ENCODE measurements at regions not wholly inside any gene's neighbourhood (a gene's known extent, or its start where the extent isn't known, plus 50 kb on each side); places are given as distances from the start of the nearest gene placed in this dataset.

DNA sequence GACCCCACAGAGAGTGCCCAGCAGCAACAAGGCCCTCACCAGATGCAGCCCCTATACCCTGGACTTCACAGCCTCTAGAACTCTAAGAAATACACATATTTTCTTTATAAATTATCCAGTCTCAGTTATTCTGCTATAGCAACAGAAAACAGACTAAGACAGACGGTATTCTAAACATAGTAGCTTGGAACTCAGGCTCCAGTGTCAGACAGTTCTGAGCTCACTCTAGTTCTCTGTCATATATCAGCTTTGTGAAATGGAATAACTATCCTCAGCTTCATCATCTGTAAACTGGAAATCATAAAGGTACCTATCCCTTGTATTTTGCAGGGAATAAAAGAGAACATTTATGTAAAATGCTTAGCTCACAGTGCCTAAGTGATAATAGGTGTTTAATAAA lies 127.4 kb downstream of the GLUL start:
- H3K4me3 ChIP-seq (replicated peaks; ENCODE audit: insufficient read depth, low read length) = no peak overlapping the region
- no peak overlapping the region for H3K27ac ChIP-seq (replicated peaks)
- TF ChIP-seq SPI1 (IDR thresholded peaks at IDR 0.05; ENCODE audit: borderline replicate concordance, low read depth) = no peak
- TF ChIP-seq, protein P1, sequence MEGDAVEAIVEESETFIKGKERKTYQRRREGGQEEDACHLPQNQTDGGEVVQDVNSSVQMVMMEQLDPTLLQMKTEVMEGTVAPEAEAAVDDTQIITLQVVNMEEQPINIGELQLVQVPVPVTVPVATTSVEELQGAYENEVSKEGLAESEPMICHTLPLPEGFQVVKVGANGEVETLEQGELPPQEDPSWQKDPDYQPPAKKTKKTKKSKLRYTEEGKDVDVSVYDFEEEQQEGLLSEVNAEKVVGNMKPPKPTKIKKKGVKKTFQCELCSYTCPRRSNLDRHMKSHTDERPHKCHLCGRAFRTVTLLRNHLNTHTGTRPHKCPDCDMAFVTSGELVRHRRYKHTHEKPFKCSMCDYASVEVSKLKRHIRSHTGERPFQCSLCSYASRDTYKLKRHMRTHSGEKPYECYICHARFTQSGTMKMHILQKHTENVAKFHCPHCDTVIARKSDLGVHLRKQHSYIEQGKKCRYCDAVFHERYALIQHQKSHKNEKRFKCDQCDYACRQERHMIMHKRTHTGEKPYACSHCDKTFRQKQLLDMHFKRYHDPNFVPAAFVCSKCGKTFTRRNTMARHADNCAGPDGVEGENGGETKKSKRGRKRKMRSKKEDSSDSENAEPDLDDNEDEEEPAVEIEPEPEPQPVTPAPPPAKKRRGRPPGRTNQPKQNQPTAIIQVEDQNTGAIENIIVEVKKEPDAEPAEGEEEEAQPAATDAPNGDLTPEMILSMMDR (IDR thresholded peaks at IDR 0.05; ENCODE audit: insufficient read depth, low read length) = no peak
- no peak for TF ChIP-seq GABPA (IDR thresholded peaks at IDR 0.05; ENCODE audit: low read depth)
- TF ChIP-seq, protein P2, sequence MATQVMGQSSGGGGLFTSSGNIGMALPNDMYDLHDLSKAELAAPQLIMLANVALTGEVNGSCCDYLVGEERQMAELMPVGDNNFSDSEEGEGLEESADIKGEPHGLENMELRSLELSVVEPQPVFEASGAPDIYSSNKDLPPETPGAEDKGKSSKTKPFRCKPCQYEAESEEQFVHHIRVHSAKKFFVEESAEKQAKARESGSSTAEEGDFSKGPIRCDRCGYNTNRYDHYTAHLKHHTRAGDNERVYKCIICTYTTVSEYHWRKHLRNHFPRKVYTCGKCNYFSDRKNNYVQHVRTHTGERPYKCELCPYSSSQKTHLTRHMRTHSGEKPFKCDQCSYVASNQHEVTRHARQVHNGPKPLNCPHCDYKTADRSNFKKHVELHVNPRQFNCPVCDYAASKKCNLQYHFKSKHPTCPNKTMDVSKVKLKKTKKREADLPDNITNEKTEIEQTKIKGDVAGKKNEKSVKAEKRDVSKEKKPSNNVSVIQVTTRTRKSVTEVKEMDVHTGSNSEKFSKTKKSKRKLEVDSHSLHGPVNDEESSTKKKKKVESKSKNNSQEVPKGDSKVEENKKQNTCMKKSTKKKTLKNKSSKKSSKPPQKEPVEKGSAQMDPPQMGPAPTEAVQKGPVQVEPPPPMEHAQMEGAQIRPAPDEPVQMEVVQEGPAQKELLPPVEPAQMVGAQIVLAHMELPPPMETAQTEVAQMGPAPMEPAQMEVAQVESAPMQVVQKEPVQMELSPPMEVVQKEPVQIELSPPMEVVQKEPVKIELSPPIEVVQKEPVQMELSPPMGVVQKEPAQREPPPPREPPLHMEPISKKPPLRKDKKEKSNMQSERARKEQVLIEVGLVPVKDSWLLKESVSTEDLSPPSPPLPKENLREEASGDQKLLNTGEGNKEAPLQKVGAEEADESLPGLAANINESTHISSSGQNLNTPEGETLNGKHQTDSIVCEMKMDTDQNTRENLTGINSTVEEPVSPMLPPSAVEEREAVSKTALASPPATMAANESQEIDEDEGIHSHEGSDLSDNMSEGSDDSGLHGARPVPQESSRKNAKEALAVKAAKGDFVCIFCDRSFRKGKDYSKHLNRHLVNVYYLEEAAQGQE (IDR thresholded peaks at IDR 0.05; ENCODE audit: insufficient replicate concordance, low read depth) = no peak
- no peak for TF ChIP-seq POLR2AphosphoS5 (IDR thresholded peaks at IDR 0.05; ENCODE audit: low read depth)
- no peak for DNase-seq (ENCODE audit: low read depth in 1 of 2, low spot score in 1 of 2)
- H3K27me3 ChIP-seq (ENCODE audit: insufficient read depth, poor library complexity, severe bottlenecking) = no peaks in the 10 kb centered on the region

DNA sequence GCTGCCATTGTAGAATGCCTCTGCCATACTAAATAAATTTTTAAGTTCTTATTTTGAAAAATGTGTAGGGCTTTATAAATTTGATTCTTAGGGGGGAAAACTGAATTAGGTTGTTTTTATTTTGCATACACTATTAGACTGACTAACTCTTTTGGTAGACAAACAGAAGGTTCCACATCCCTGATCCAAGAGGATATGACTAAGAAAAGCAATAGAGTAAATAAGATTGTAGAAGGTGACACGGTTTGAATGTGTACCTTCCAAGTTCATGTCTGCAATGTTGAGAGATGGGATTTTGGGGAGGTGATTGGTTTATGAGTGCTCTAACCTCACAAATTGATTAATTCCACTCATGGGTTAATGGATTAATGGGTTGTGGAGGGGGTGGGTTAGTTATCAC lies 127.9 kb downstream of the GLUL start:
- Histone ChIP-seq H3K27ac (replicated peaks) (no peak overlapping the region), H3K4me3 (replicated peaks; ENCODE audit: insufficient read depth, low read length) (no peak overlapping the region), H3K27me3 (ENCODE audit: insufficient read depth, poor library complexity, severe bottlenecking) (no peaks in the 10 kb centered on the region)
- DNase-seq (ENCODE audit: low read depth in 1 of 2, low spot score in 1 of 2) = no peak
- TF ChIP-seq, protein P1 (IDR thresholded peaks at IDR 0.05; ENCODE audit: insufficient read depth, low read length) = no peak
- TF ChIP-seq POLR2AphosphoS5 (IDR thresholded peaks at IDR 0.05; ENCODE audit: low read depth) (no peak), GABPA (IDR thresholded peaks at IDR 0.05; ENCODE audit: low read depth) (no peak), SPI1 (IDR thresholded peaks at IDR 0.05; ENCODE audit: borderline replicate concordance, low read depth) (no peak)
- TF ChIP-seq, protein P2 (IDR thresholded peaks at IDR 0.05; ENCODE audit: insufficient replicate concordance, low read depth) = no peak

DNA sequence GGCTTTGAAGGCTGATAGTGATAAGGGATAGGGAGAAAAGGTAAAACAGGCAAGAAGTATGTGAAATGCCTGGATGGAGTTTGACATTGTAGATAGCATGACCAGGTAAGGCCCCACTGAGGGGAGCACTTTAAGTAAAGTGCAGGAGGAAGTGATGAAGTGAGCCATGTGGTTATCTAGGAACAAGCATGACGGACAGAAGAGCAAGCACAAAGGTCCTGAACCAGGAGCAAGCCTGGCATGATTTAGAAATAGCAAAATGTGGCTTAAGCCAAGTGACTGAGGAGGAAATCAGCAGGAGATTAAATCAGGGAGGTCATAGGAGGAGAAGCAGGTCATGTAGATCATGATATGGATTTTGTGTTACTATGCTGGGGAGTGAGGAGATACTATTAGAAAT lies 129.2 kb downstream of the GLUL start:
- Histone ChIP-seq H3K27me3 (ENCODE audit: insufficient read depth, poor library complexity, severe bottlenecking) (no peaks in the 10 kb centered on the region), H3K4me3 (replicated peaks; ENCODE audit: insufficient read depth, low read length) (no peak overlapping the region), H3K27ac (replicated peaks) (peak overlapping the region; percentile 83)
- peak in 1 of 2 experiments; percentile 43 for DNase-seq (ENCODE audit: low read depth in 1 of 2, low spot score in 1 of 2)
- TF ChIP-seq, protein P1 (IDR thresholded peaks at IDR 0.05; ENCODE audit: insufficient read depth, low read length) = no peak
- peak; percentile 39; the same call in 1 of the 2 replicates for TF ChIP-seq SPI1 (IDR thresholded peaks at IDR 0.05; ENCODE audit: borderline replicate concordance, low read depth)
- TF ChIP-seq POLR2AphosphoS5 (IDR thresholded peaks at IDR 0.05; ENCODE audit: low read depth) = no peak

DNA sequence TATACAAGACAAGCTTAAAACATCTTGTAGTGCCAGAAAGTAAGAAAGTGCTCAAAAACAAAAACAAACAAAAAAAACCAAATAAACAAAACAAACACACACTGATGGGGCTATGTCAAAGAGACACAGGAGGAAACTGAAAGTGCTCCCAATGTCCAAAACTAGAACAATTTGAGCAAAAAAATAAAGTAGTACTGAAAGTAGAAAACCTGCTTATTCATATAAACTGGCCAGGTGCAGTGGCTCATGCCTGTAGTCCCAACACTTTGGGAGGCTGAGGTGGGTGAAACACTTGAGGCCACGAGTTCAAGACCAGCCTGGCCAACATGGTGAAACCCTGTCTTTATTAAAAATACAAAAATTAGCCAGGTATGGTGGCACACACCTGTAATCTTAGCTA lies 129.9 kb downstream of the GLUL start:
- Histone ChIP-seq H3K4me3 (replicated peaks; ENCODE audit: insufficient read depth, low read length) (no peak overlapping the region), H3K27me3 (ENCODE audit: insufficient read depth, poor library complexity, severe bottlenecking) (no peaks in the 10 kb centered on the region), H3K27ac (replicated peaks) (peak overlapping the region; percentile 83)
- DNase-seq (ENCODE audit: low read depth in 1 of 2, low spot score in 1 of 2) = no peak
- TF ChIP-seq, protein P2 (IDR thresholded peaks at IDR 0.05; ENCODE audit: insufficient replicate concordance, low read depth) = no peak
- TF ChIP-seq GABPA (IDR thresholded peaks at IDR 0.05; ENCODE audit: low read depth) = no peak
- no peak for TF ChIP-seq SPI1 (IDR thresholded peaks at IDR 0.05; ENCODE audit: borderline replicate concordance, low read depth)
- TF ChIP-seq, protein P1 (IDR thresholded peaks at IDR 0.05; ENCODE audit: insufficient read depth, low read length) = no peak
- no peak for TF ChIP-seq POLR2AphosphoS5 (IDR thresholded peaks at IDR 0.05; ENCODE audit: low read depth)
